Stromal cell of bone marrow (primary cell): ENCODE measurements at regions not wholly inside any gene's neighbourhood (a gene's known extent, or its start where the extent isn't known, plus 50 kb on each side); places are given as distances from the start of the nearest gene placed in this dataset.
"Not testable (repeated sequence)": the region's sequence is repeated elsewhere in the genome, so short reads cannot be mapped to it uniquely, and the experiment has no call there.

Experiments used
- DNase-seq: peaks from one replicate; pipeline ENCODE4 v3.0.0-alpha.2; 2012; ENCODE audit warnings: low read depth

GRCh38 chr12:123061441-123062205 is 81.1 kb downstream of the ARL6IP4 start:
- no peak for DNase-seq

GRCh38 chr12:123059500-123059899 is 79.0 kb downstream of the ARL6IP4 start:
- no peak for DNase-seq

GRCh38 chr12:123058980-123059379 is 78.5 kb downstream of the ARL6IP4 start:
- no peak for DNase-seq

- DNase-seq: no peak
Measured at GRCh38 chr12:123058481-123058880, 78.0 kb downstream of the ARL6IP4 start.

GRCh38 chr12:123057513-123058265 is 77.2 kb downstream of the ARL6IP4 start:
- no peak for DNase-seq

GRCh38 chr12:123056709-123057108 is 76.2 kb downstream of the ARL6IP4 start:
- no peak for DNase-seq

- DNase-seq: no peak
Measured at GRCh38 chr12:123056053-123056452, 75.6 kb downstream of the ARL6IP4 start.

- DNase-seq: no peak
Measured at GRCh38 chr12:123055281-123055766, 74.8 kb downstream of the ARL6IP4 start.

- DNase-seq: no peak
Measured at GRCh38 chr12:123054371-123054770, 73.9 kb downstream of the ARL6IP4 start.

- no peak for DNase-seq
Measured at GRCh38 chr12:123051556-123051955, 71.1 kb downstream of the ARL6IP4 start.

GRCh38 chr12:123050913-123051312 is 70.4 kb downstream of the ARL6IP4 start:
- DNase-seq: no peak

GRCh38 chr12:123050331-123050831 is 69.9 kb downstream of the ARL6IP4 start:
- no peak for DNase-seq

- no peak for DNase-seq
Measured at GRCh38 chr12:123049398-123050240, 69.1 kb downstream of the ARL6IP4 start.

- not testable (repeated sequence) for DNase-seq
Measured at GRCh38 chr12:123047892-123048291, 67.4 kb downstream of the ARL6IP4 start.

- DNase-seq: no peak
Measured at GRCh38 chr12:123047289-123047688, 66.8 kb downstream of the ARL6IP4 start.

- no peak for DNase-seq
Measured at GRCh38 chr12:123046431-123046830, 66.0 kb downstream of the ARL6IP4 start.

GRCh38 chr12:123045678-123046077 is 65.2 kb downstream of the ARL6IP4 start:
- DNase-seq: no peak

- no peak for DNase-seq
Measured at GRCh38 chr12:123044351-123044750, 63.9 kb downstream of the ARL6IP4 start.

GRCh38 chr12:123043536-123044001 is 63.1 kb downstream of the ARL6IP4 start:
- DNase-seq: peak; percentile 87

- no peak for DNase-seq
Measured at GRCh38 chr12:123042833-123043232, 62.4 kb downstream of the ARL6IP4 start.

- no peak for DNase-seq
Measured at GRCh38 chr12:123041811-123042655, 61.6 kb downstream of the ARL6IP4 start.
